Osteoblast (primary cell): ENCODE measurements at regions not wholly inside any gene's neighbourhood (a gene's known extent, or its start where the extent isn't known, plus 50 kb on each side); places are given as distances from the start of the nearest gene placed in this dataset.

Experiments used
- DNase-seq: peaks from one replicate; pipeline ENCODE4 v3.0.0; 2011; ENCODE audit warnings: low spot score, mixed read lengths; ENCODE audit not compliant: insufficient read length; ENCODE audit errors: missing footprints
- H2AFZ ChIP-seq: 2 replicates; pipeline ENCODE4 v1.6.0; 2011; ENCODE audit warnings: mild to moderate bottlenecking, low read length
- H3K27ac ChIP-seq: 2 replicates; pipeline ENCODE4 v1.5.1; 2011; ENCODE audit warnings: mild to moderate bottlenecking, low read depth, low read length, moderate library complexity
- H3K27me3 ChIP-seq: 2 replicates; pipeline ENCODE4 v1.6.0; 2012; ENCODE audit warnings: mild to moderate bottlenecking, control low read depth, inconsistent platforms, low read length, moderate library complexity; ENCODE audit not compliant: insufficient read depth
- H3K36me3 ChIP-seq: 2 replicates; pipeline ENCODE4 v1.5.1; 2011; ENCODE audit warnings: mild to moderate bottlenecking, low read length, control low read depth, moderate library complexity; ENCODE audit not compliant: insufficient read depth
- H3K4me1 ChIP-seq: 2 replicates; pipeline ENCODE4 v1.5.1; 2011; ENCODE audit warnings: mild to moderate bottlenecking, low read length, control low read depth, moderate library complexity; ENCODE audit not compliant: insufficient read depth
- H3K4me2 ChIP-seq: 2 replicates; pipeline ENCODE4 v1.6.0; 2011; ENCODE audit warnings: mild to moderate bottlenecking, low read length; ENCODE audit not compliant: insufficient read depth
- H3K4me3 ChIP-seq: fragments of 200-600 bp; sonication (generic); 3 replicates; pipeline ENCODE4 v1.5.1; 2012; ENCODE audit warnings: mild to moderate bottlenecking, low read length, inconsistent platforms; ENCODE audit not compliant: insufficient read depth
- H3K79me2 ChIP-seq: 2 replicates; pipeline ENCODE4 v1.6.0; 2012; ENCODE audit warnings: mild to moderate bottlenecking, low read length, control low read depth, inconsistent platforms; ENCODE audit not compliant: insufficient read depth
- H3K9me3 ChIP-seq: 2 replicates; pipeline ENCODE4 v1.5.1; 2011; ENCODE audit warnings: low read depth, low read length, control low read depth
- H4K20me1 ChIP-seq: 2 replicates; pipeline ENCODE4 v1.6.0; 2012; ENCODE audit warnings: mild to moderate bottlenecking, low read length, control low read depth; ENCODE audit not compliant: insufficient read depth
- CTCF ChIP-seq: IDR thresholded peaks from 2 replicates; pipeline ENCODE4 v1.5.1; 2011; ENCODE audit warnings: mild to moderate bottlenecking, low read depth, low read length, moderate library complexity; ENCODE audit errors: extremely low read depth

- H3K27ac ChIP-seq, result no peak overlapping the region
- H3K4me1 ChIP-seq, result peaks cover 32% of the 10 kb centered on the region
- no peak overlapping the region for H3K4me3 ChIP-seq
- peaks cover 3% of the 10 kb centered on the region for H3K79me2 ChIP-seq
- H2AFZ ChIP-seq, result no peak overlapping the region
- H3K9me3 ChIP-seq, result no peaks in the 10 kb centered on the region
- no peak for DNase-seq
- H3K36me3 ChIP-seq, result no peaks in the 10 kb centered on the region
- no peaks in the 10 kb centered on the region for H3K27me3 ChIP-seq
- TF ChIP-seq CTCF, result no peak
- H4K20me1 ChIP-seq, result peaks cover 9% of the 10 kb centered on the region
- H3K4me2 ChIP-seq, result no peak overlapping the region
These were observed 406.0 kb upstream of the C2CD4B start for GRCh38 chr15:62571072-62571471.

- H3K27me3 ChIP-seq, result no peaks in the 10 kb centered on the region
- H3K36me3 ChIP-seq, result no peaks in the 10 kb centered on the region
- peaks cover 27% of the 10 kb centered on the region for H3K4me1 ChIP-seq
- H3K4me3 ChIP-seq, result no peak overlapping the region
- H3K79me2 ChIP-seq, result peaks cover 3% of the 10 kb centered on the region
- no peaks in the 10 kb centered on the region for H3K9me3 ChIP-seq
- H3K27ac ChIP-seq, result no peak overlapping the region
- H3K4me2 ChIP-seq, result no peak overlapping the region
- H4K20me1 ChIP-seq, result peaks cover 9% of the 10 kb centered on the region
- DNase-seq, result no peak
- no peak for TF ChIP-seq CTCF
- H2AFZ ChIP-seq, result no peak overlapping the region
These were observed 407.7 kb upstream of the C2CD4B start for GRCh38 chr15:62572797-62573196.

- H3K4me2 ChIP-seq, result no peak overlapping the region
- no peak for DNase-seq
- H3K27me3 ChIP-seq, result no peaks in the 10 kb centered on the region
These were observed 408.8 kb upstream of the C2CD4B start for GRCh38 chr15:62573876-62574275.

GRCh38 chr15:62578546-62578945 lies 413.5 kb upstream of the C2CD4B start:
- Histone ChIP-seq H3K4me1 (peaks cover 6% of the 10 kb centered on the region), H3K4me2 (no peak overlapping the region), H4K20me1 (peaks cover 5% of the 10 kb centered on the region), H3K36me3 (no peaks in the 10 kb centered on the region), H3K27me3 (no peaks in the 10 kb centered on the region), H3K27ac (no peak overlapping the region), H2AFZ (no peak overlapping the region), H3K4me3 (no peak overlapping the region), H3K79me2 (no peaks in the 10 kb centered on the region), H3K9me3 (no peaks in the 10 kb centered on the region)
- no peak for DNase-seq
- TF ChIP-seq CTCF, result no peak

More at GRCh38 chr15:62573876-62574275, 408.8 kb upstream of the C2CD4B start:
- TF ChIP-seq CTCF, result no peak
- Histone ChIP-seq H2AFZ (no peak overlapping the region), H3K79me2 (peaks cover 3% of the 10 kb centered on the region), H3K27ac (no peak overlapping the region), H3K4me1 (peaks cover 27% of the 10 kb centered on the region), H3K9me3 (no peaks in the 10 kb centered on the region), H4K20me1 (peaks cover 3% of the 10 kb centered on the region), H3K36me3 (no peaks in the 10 kb centered on the region), H3K4me3 (no peak overlapping the region)
